ENCODE measurements at regions not wholly inside any gene's neighbourhood (a gene's known extent, or its start where the extent isn't known, plus 50 kb on each side); places are given as distances from the start of the nearest gene placed in this dataset.

GRCh38 chr6:71531006-71531405 lies 242.4 kb downstream of the OGFRL1 start:
- TF ChIP-seq, protein P1, sequence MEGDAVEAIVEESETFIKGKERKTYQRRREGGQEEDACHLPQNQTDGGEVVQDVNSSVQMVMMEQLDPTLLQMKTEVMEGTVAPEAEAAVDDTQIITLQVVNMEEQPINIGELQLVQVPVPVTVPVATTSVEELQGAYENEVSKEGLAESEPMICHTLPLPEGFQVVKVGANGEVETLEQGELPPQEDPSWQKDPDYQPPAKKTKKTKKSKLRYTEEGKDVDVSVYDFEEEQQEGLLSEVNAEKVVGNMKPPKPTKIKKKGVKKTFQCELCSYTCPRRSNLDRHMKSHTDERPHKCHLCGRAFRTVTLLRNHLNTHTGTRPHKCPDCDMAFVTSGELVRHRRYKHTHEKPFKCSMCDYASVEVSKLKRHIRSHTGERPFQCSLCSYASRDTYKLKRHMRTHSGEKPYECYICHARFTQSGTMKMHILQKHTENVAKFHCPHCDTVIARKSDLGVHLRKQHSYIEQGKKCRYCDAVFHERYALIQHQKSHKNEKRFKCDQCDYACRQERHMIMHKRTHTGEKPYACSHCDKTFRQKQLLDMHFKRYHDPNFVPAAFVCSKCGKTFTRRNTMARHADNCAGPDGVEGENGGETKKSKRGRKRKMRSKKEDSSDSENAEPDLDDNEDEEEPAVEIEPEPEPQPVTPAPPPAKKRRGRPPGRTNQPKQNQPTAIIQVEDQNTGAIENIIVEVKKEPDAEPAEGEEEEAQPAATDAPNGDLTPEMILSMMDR (IDR thresholded peaks at IDR 0.05; ENCODE audit: low read depth, low read length, missing input control) = no peak
- no peak for TF ChIP-seq RXRA (IDR thresholded peaks at IDR 0.05)
- TF ChIP-seq, protein P2, sequence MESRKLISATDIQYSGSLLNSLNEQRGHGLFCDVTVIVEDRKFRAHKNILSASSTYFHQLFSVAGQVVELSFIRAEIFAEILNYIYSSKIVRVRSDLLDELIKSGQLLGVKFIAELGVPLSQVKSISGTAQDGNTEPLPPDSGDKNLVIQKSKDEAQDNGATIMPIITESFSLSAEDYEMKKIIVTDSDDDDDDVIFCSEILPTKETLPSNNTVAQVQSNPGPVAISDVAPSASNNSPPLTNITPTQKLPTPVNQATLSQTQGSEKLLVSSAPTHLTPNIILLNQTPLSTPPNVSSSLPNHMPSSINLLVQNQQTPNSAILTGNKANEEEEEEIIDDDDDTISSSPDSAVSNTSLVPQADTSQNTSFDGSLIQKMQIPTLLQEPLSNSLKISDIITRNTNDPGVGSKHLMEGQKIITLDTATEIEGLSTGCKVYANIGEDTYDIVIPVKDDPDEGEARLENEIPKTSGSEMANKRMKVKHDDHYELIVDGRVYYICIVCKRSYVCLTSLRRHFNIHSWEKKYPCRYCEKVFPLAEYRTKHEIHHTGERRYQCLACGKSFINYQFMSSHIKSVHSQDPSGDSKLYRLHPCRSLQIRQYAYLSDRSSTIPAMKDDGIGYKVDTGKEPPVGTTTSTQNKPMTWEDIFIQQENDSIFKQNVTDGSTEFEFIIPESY (IDR thresholded peaks at IDR 0.05) = no peak
- TF ChIP-seq REST (IDR thresholded peaks at IDR 0.05) = no peak

All from liver (tissue), 3 donors.